KOPT-K1 (cell line): ENCODE measurements at regions not wholly inside any gene's neighbourhood (a gene's known extent, or its start where the extent isn't known, plus 50 kb on each side); places are given as distances from the start of the nearest gene placed in this dataset.
"Not testable (repeated sequence)": the region's sequence is repeated elsewhere in the genome, so short reads cannot be mapped to it uniquely, and the experiment has no call there.

Experiments
- H3K27ac ChIP-seq: fragments of 200-600 bp; sonication (generic); 2 replicates; pipeline ENCODE4 v1.5.1; 2016; ENCODE audit warnings: antibody characterized with exemption, mild to moderate bottlenecking, low read depth, low read length; ENCODE audit not compliant: poor library complexity, severe bottlenecking
- H3K36me3 ChIP-seq: fragments of 200-600 bp; sonication (generic); 2 replicates; pipeline ENCODE4 v1.5.1; 2017; ENCODE audit warnings: antibody characterized with exemption, mild to moderate bottlenecking, low read length, moderate library complexity; ENCODE audit not compliant: insufficient read depth
- H3K9me3 ChIP-seq: fragments of 200-600 bp; sonication (generic); 2 replicates; pipeline ENCODE4 v1.5.1; 2017; ENCODE audit warnings: antibody characterized with exemption, low read length, mild to moderate bottlenecking; ENCODE audit not compliant: insufficient read depth, poor library complexity, severe bottlenecking

DNA sequence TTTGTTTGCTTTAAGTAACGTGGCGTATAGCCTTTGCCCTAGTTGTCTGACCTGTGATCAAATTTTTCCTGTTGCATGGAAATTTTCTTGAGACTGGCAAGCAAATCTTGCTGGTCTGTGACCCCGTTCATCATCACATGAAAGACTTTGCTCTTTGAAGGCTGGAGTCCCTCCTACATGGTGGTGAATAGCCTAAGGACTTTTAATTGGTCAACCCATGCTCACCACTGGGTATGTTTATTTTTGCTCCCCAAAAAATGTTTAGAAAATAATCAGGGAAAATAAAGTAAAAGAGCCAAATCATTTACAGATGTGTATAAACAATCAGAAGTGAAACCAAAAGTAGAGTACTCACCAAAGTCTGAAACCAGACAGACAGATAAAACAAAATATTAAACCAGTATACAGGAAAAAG lies 1075.3 kb upstream of the ALCAM start:
- H3K27ac ChIP-seq, result peak overlapping the region; percentile 65
- H3K9me3 ChIP-seq, result peaks cover 13% of the 10 kb centered on the region
- no peaks in the 10 kb centered on the region for H3K36me3 ChIP-seq

- Histone ChIP-seq H3K27ac (peak overlapping the region; percentile 65), H3K36me3 (no peaks in the 10 kb centered on the region), H3K9me3 (peaks cover 9% of the 10 kb centered on the region)
These were observed 1074.8 kb upstream of the ALCAM start for GRCh38 chr3:104291878-104292277.

DNA sequence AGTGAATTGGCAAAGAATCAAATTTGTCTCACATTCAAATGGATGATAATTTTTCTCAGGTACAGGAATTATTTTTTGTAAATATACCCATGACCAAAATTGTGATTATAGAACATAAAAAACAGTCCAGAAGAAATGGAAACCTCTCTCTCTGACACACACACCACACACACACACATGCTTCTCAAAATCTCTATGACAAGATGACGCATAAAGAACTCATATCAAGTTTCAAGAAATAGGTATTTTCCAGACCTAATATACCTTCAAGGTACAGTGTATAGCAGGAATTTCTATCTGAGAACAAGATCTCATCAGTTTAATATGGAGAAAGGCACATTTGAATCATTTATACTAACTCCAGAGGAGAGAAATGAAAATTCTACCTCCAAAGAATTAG lies 1069.1 kb upstream of the ALCAM start:
- Histone ChIP-seq H3K9me3 (no peaks in the 10 kb centered on the region), H3K36me3 (no peaks in the 10 kb centered on the region), H3K27ac (no peak overlapping the region)

DNA sequence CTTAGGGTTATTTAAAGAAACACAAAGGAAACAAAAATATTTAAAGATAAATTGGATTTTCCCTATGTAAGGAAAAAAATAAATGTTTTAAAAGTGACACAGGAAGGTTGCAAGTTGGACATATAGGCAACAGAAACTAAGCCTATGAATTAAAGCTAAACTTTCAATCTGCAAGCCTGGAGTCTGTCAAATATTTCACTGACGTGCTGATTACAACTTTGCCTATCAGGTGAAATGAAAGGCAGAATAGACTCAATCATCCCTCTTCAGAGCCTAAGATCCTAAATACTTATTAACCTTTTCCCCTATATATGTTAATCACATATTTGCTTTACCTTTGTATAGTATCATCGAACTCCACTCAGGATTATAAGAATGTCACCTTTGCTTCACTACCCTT lies 1068.0 kb upstream of the ALCAM start:
- Histone ChIP-seq H3K36me3 (no peaks in the 10 kb centered on the region), H3K9me3 (no peaks in the 10 kb centered on the region), H3K27ac (no peak overlapping the region)

DNA sequence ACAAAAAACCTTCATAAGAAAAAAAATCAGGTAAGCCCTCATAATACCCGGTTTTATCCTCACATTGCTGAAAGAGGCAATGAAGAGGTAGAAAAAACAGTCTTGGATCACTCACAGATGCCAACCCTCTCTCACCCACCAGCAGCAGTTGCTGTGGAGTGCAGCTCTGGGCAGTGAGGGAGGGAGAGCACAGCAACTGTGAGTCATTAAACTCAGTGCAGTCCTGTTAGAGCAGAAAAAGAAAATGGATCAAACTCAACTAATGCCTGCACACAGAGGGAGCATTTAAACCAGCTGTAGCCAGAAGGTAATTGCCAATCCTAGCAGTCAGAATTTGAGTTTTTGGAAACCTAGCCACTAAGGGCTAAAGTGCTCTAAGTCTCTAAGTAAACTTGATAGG lies 1050.6 kb upstream of the ALCAM start:
- Histone ChIP-seq H3K27ac (no peak overlapping the region), H3K36me3 (no peaks in the 10 kb centered on the region), H3K9me3 (no peaks in the 10 kb centered on the region)

- no peak overlapping the region for H3K27ac ChIP-seq
- no peaks in the 10 kb centered on the region for H3K9me3 ChIP-seq
- H3K36me3 ChIP-seq, result no peaks in the 10 kb centered on the region
These were observed 1043.5 kb upstream of the ALCAM start for GRCh38 chr3:104323226-104323625.

DNA sequence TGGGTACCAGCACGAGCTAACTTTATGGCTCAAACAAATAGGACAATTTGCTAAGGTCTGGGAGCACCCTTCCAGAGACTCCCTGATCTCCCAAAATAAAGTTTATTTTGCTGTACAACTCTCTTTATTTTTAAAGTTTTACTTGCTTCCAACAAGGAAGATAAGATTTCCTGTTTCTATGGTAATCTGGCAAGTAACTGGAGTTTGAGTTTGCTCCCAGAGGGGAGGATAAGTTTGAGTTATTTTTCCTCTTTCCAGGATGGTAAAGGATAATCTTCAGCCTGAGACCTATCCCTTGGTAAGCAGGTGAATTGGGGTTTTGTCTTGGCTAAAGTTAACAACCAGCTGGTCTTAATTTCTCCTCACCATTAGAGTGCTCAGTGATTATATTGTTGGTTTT lies 1019.4 kb upstream of the ALCAM start:
- no peaks in the 10 kb centered on the region for H3K36me3 ChIP-seq
- H3K9me3 ChIP-seq, result no peaks in the 10 kb centered on the region
- no peak overlapping the region for H3K27ac ChIP-seq

DNA sequence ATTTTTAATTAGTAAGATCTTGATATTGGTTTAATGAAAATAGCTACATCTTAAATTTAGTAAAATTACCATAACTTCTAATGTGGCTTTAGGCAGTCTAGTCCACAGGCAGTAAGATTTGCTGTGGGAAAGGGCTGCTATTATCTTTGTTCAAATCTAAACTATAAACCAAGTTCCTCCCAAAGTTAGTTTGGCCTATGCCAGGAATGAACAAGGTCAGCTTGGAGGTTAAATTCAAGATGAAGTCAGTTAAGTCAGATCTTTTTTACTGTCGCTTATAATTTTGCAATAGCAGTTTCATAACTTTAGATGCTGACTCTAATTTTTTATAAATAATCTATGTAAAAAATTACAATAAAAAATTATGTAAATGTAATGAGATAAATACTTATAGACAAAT lies 1016.9 kb upstream of the ALCAM start:
- Histone ChIP-seq H3K36me3 (no peaks in the 10 kb centered on the region), H3K9me3 (no peaks in the 10 kb centered on the region), H3K27ac (no peak overlapping the region)

- Histone ChIP-seq H3K9me3 (no peaks in the 10 kb centered on the region), H3K27ac (no peak overlapping the region), H3K36me3 (no peaks in the 10 kb centered on the region)
These were observed 1012.8 kb upstream of the ALCAM start for GRCh38 chr3:104353951-104354350.

DNA sequence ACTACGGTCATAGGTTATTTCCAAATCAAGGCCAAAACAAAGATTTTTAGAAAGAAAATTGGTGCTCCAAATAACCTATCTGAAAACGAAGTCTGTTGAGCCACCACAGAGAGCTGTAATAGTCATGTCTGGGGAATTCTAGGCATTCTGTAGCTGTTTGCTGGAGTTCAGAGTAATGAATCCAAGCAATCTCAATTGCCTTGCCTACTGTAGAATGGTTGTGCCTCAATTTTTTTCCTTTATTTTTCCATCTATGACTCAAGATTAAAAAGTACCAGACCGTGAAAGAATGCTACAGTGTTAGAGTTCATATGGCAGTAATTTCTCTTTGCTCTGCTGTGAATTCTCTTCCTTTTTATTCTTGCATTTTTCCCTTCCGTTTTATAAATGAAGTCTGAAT lies 1007.2 kb upstream of the ALCAM start:
- H3K9me3 ChIP-seq, result no peaks in the 10 kb centered on the region
- no peaks in the 10 kb centered on the region for H3K36me3 ChIP-seq
- no peak overlapping the region for H3K27ac ChIP-seq

- H3K36me3 ChIP-seq, result no peaks in the 10 kb centered on the region
- H3K9me3 ChIP-seq, result no peaks in the 10 kb centered on the region
- no peak overlapping the region for H3K27ac ChIP-seq
These were observed 1006.7 kb upstream of the ALCAM start for GRCh38 chr3:104360038-104360437.

DNA sequence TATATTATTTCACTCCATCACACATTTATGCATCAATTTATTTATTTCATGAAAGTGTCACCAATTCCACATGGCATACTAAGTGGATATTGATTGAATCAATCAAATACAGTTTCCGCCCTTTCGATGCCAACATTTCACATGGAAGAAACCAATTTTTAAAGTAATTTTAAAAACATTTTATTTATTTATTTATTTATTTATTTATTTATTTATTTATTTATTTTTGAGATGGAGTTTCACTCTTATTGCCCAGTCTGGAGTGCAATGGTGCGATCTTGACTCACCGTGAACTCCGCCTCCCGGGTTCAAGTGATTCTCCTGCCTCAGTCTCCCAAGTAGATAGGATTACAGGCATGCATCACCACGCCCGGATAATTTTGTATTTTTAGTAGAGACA lies 1005.0 kb upstream of the ALCAM start:
- not testable (repeated sequence) for H3K36me3 ChIP-seq, H3K9me3 ChIP-seq, H3K27ac ChIP-seq

DNA sequence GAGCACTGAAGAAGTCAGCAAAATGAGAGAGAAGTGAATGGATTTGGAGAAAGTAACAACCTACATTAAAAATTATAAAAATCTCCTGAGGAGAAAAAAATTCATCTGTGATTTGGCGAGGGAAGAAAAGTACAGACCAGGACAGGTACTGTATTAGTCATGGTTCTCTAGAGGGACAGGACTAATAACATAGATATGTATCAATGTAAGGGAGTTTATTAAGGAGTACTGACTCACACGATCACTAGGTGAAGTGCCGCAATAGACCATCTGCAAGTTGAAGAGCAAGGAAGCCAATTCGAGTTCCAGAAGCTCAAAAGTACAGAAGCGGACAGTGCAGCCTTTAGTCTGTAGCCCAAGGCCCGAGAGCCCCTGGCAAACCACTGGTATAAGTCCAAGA lies 1004.4 kb upstream of the ALCAM start:
- no peak overlapping the region for H3K27ac ChIP-seq
- H3K36me3 ChIP-seq, result no peaks in the 10 kb centered on the region
- H3K9me3 ChIP-seq, result no peaks in the 10 kb centered on the region

DNA sequence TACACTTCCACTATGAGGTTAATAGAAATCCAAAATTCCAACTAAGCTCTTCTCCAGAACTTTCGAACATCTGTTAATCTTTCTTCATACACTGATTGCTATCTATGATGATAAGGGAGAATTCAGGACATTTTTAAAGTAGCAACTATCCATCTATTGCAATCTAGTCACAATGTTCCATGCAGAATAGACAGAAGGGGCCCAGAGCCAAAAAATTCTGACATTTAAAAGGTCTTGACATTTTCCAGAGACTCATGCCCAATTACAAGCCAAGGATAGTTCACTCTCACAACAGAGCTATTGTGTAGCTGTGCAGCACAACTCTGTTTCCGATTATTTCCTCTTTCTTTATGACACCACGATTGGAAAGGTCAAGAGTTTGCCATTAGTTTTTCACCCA lies 999.7 kb upstream of the ALCAM start:
- H3K9me3 ChIP-seq, result no peaks in the 10 kb centered on the region
- no peak overlapping the region for H3K27ac ChIP-seq

DNA sequence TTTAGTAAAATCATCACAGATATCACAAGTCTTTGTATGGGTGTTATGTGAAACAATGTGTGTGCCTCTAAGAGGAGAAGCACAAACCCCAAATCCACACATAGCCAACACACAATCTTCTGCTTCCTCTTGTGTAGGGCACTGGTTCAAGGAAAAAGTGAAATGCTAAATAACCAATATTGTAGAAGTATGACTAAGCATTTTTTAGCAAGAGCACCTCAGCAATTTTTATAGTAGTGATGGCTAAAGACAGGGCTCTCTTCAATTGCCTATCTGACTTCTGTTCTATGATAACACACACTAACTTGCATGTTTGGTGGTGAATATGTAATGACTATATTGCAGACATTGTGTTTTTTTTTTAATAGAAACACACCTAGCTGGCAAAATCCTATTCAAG lies 997.9 kb upstream of the ALCAM start:
- Histone ChIP-seq H3K36me3 (no peaks in the 10 kb centered on the region), H3K9me3 (no peaks in the 10 kb centered on the region), H3K27ac (no peak overlapping the region)

More for the DNA sequence above, 999.7 kb upstream of the ALCAM start:
- no peaks in the 10 kb centered on the region for H3K36me3 ChIP-seq

GRCh38 chr3:104385421-104385820 lies 981.3 kb upstream of the ALCAM start:
- H3K9me3 ChIP-seq, result no peaks in the 10 kb centered on the region
- no peaks in the 10 kb centered on the region for H3K36me3 ChIP-seq
- H3K27ac ChIP-seq, result no peak overlapping the region

DNA sequence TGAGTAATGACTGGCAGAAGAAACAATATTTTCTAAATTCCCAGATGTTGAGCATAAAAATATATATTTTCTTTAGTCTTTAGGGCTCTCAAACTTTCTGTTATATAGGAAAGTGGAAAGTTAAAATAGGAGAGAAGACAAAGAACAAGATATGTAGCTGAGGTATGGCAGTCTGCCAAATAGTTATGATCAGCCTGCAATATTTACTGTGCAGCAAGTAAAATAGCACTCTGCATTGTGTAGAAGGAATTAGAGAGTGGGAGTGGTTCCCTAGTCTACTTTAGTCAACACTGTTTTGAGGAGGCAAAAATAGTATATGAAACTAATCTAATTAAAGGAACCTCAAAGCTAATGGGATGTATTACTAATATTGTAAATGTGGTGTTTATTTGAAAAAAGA lies 978.1 kb upstream of the ALCAM start:
- H3K36me3 ChIP-seq, result no peaks in the 10 kb centered on the region
- H3K9me3 ChIP-seq, result no peaks in the 10 kb centered on the region

More for the DNA sequence above, 978.1 kb upstream of the ALCAM start:
- H3K27ac ChIP-seq, result no peak overlapping the region
